ENCODE measurements at regions not wholly inside any gene's neighbourhood (a gene's known extent, or its start where the extent isn't known, plus 50 kb on each side); places are given as distances from the start of the nearest gene placed in this dataset.

- H3K27me3 ChIP-seq: no peaks in the 10 kb centered on the region
- DNase-seq: no peak
- intact Hi-C loops (cut with DNase I): no loop called here
- no peak overlapping the region for H3K27ac ChIP-seq
- H3K4me3 ChIP-seq: no peak overlapping the region
- no peaks in the 10 kb centered on the region for H3K36me3 ChIP-seq
- no peaks in the 10 kb centered on the region for H3K9me3 ChIP-seq
- no peak for TF ChIP-seq CTCF (IDR thresholded peaks at IDR 0.05)
- H3K4me1 ChIP-seq: no peaks in the 10 kb centered on the region
- no peak overlapping the region for H3K9ac ChIP-seq (ENCODE audit: low read depth in 2 of 2, low read length in 2 of 2)
Measured at GRCh38 chr11:13101644-13102512, 92.8 kb downstream of the RASSF10 start.

GRCh38 chr11:13102513-13102840 is 93.4 kb downstream of the RASSF10 start:
- no peak overlapping the region for H3K9ac ChIP-seq (ENCODE audit: low read depth in 2 of 2, low read length in 2 of 2)
- no peaks in the 10 kb centered on the region for H3K27me3 ChIP-seq
- H3K36me3 ChIP-seq: no peaks in the 10 kb centered on the region
- intact Hi-C loops (cut with DNase I): no loop called here
- H3K9me3 ChIP-seq: no peaks in the 10 kb centered on the region
- H3K27ac ChIP-seq: no peak overlapping the region
- DNase-seq: no peak
- no peak for TF ChIP-seq CTCF (IDR thresholded peaks at IDR 0.05)
- H3K4me3 ChIP-seq: no peak overlapping the region
- H3K4me1 ChIP-seq: no peaks in the 10 kb centered on the region

- intact Hi-C loops (cut with DNase I): no loop called here
- no peaks in the 10 kb centered on the region for H3K9me3 ChIP-seq
- TF ChIP-seq CTCF (IDR thresholded peaks at IDR 0.05): no peak
Measured at GRCh38 chr11:13102865-13103539, 93.9 kb downstream of the RASSF10 start.

GRCh38 chr11:13103962-13104554 is 94.9 kb downstream of the RASSF10 start:
- no peaks in the 10 kb centered on the region for H3K36me3 ChIP-seq
- DNase-seq: no peak
- no peaks in the 10 kb centered on the region for H3K4me1 ChIP-seq
- intact Hi-C loops (cut with DNase I): no loop called here
- H3K27me3 ChIP-seq: no peaks in the 10 kb centered on the region
- H3K4me3 ChIP-seq: no peak overlapping the region
- H3K9me3 ChIP-seq: no peaks in the 10 kb centered on the region
- H3K27ac ChIP-seq: no peak overlapping the region
- no peak overlapping the region for H3K9ac ChIP-seq (ENCODE audit: low read depth in 2 of 2, low read length in 2 of 2)
- no peak for TF ChIP-seq CTCF (IDR thresholded peaks at IDR 0.05)

More at GRCh38 chr11:13102865-13103539, 93.9 kb downstream of the RASSF10 start:
- Histone ChIP-seq H3K27ac (no peak overlapping the region), H3K4me1 (no peaks in the 10 kb centered on the region), H3K4me3 (no peak overlapping the region), H3K36me3 (no peaks in the 10 kb centered on the region), H3K27me3 (no peaks in the 10 kb centered on the region), H3K9ac (ENCODE audit: low read depth in 2 of 2, low read length in 2 of 2) (no peak overlapping the region)
- DNase-seq: no peak

- no peak for DNase-seq
- Histone ChIP-seq H3K4me3 (no peak overlapping the region), H3K36me3 (no peaks in the 10 kb centered on the region), H3K4me1 (no peaks in the 10 kb centered on the region), H3K27ac (no peak overlapping the region), H3K27me3 (no peaks in the 10 kb centered on the region), H3K9ac (ENCODE audit: low read depth in 2 of 2, low read length in 2 of 2) (no peak overlapping the region), H3K9me3 (no peaks in the 10 kb centered on the region)
- no peak for TF ChIP-seq CTCF (IDR thresholded peaks at IDR 0.05)
- intact Hi-C loops (cut with DNase I): no loop called here
Measured at GRCh38 chr11:13104619-13105236, 95.6 kb downstream of the RASSF10 start.
